ENCODE measurements at regions not wholly inside any gene's neighbourhood (a gene's known extent, or its start where the extent isn't known, plus 50 kb on each side); places are given as distances from the start of the nearest gene placed in this dataset.

- no peak for DNase-seq (ENCODE audit: low read depth)
- no peak overlapping the region for H3K4me3 ChIP-seq (ENCODE audit: low read length)
- no peak for TF ChIP-seq CTCF (conservative IDR thresholded peaks at IDR 0.05; ENCODE audit: low read depth, low read length)
Observed at GRCh38 chr4:149214301-149214700, 601.3 kb downstream of the IQCM start.

- no peak overlapping the region for H3K4me3 ChIP-seq (ENCODE audit: low read length)
- no peak for DNase-seq (ENCODE audit: low read depth)
- TF ChIP-seq CTCF (conservative IDR thresholded peaks at IDR 0.05; ENCODE audit: low read depth, low read length), result no peak
Observed at GRCh38 chr4:149211876-149212275, 603.8 kb downstream of the IQCM start.

- TF ChIP-seq CTCF (conservative IDR thresholded peaks at IDR 0.05; ENCODE audit: low read depth, low read length), result no peak
- DNase-seq (ENCODE audit: low read depth), result peak; percentile 58
- H3K4me3 ChIP-seq (ENCODE audit: low read length), result no peak overlapping the region
Observed at GRCh38 chr4:149203256-149204001, 612.2 kb downstream of the IQCM start.

GRCh38 chr4:149202117-149202516 is 613.5 kb downstream of the IQCM start:
- TF ChIP-seq CTCF (conservative IDR thresholded peaks at IDR 0.05; ENCODE audit: low read depth, low read length), result no peak
- DNase-seq (ENCODE audit: low read depth), result no peak
- no peak overlapping the region for H3K4me3 ChIP-seq (ENCODE audit: low read length)

GRCh38 chr4:149199594-149199993 is 616.0 kb downstream of the IQCM start:
- no peak for DNase-seq (ENCODE audit: low read depth)
- H3K4me3 ChIP-seq (ENCODE audit: low read length), result no peak overlapping the region
- no peak for TF ChIP-seq CTCF (conservative IDR thresholded peaks at IDR 0.05; ENCODE audit: low read depth, low read length)

- no peak for TF ChIP-seq CTCF (conservative IDR thresholded peaks at IDR 0.05; ENCODE audit: low read depth, low read length)
- no peak for DNase-seq (ENCODE audit: low read depth)
Observed at GRCh38 chr4:149194061-149194460, 621.6 kb downstream of the IQCM start.

GRCh38 chr4:149187726-149188125 is 627.9 kb downstream of the IQCM start:
- DNase-seq (ENCODE audit: low read depth), result no peak
- no peak for TF ChIP-seq CTCF (conservative IDR thresholded peaks at IDR 0.05; ENCODE audit: low read depth, low read length)
- H3K4me3 ChIP-seq (ENCODE audit: low read length), result no peak overlapping the region

More at GRCh38 chr4:149194061-149194460, 621.6 kb downstream of the IQCM start:
- H3K4me3 ChIP-seq (ENCODE audit: low read length), result no peak overlapping the region
